ENCODE measurements at regions not wholly inside any gene's neighbourhood (a gene's known extent, or its start where the extent isn't known, plus 50 kb on each side); places are given as distances from the start of the nearest gene placed in this dataset.
"Not testable (repeated sequence)": the region's sequence is repeated elsewhere in the genome, so short reads cannot be mapped to it uniquely, and the experiment has no call there.

DNA sequence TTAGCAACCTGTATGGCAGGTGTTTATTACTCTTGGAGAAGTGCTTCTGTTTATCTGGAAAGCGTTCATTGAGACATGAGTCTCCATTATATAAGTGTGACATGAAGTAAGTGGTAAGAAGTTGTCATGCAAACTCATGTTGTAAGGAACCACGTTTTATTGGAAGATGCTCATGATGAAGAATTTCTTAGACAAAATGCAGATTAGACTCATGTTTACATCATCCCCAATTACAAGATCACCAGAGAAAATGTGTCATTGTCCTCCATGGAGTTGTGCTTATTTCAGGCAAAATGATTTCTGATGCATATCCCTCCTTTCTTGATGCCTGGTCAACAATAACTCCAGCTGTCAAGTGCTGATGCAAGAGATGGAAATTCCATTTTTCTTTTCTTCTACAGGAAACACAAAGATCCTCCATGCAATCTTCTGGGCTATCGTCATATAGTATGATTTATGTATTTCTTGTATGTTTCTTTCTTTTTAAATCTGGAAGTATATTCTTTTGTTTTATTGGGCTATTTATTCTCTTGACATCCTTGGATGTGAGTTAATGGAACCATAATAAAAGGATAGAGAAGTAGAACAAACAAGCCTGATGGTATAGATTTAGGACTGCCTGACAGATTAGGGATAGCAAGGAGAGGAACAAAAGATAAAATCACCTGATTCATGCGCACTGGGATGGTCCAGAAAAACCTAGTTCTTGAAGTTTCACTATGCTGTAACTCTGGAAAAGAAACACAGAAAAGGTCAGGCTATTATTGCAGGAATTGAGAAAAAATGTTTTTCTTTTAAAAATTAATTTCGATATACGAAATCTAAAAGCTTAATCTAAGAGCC lies 50.7 kb upstream of the DIAPH3 start:
- no peak for DNase-seq

DNA sequence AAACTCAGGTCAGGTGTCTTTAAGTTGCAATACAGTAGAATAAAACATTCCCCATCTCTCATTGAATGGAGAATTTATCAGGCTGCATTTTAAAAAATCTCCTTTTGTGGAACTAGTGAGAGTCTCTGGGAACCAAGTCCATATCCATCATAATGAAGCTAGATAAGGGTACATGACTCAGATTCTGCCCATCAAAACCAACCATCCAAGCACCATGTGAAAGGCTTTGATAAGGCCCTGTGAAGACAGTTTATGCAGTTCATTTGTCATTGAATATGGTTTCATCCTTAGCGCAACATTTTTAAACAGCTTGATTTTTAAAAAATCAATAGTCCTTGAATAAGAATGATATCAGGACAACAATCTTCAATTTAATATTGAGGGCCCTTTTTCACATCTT lies 56.3 kb upstream of the DIAPH3 start:
- DNase-seq, result no peak

DNA sequence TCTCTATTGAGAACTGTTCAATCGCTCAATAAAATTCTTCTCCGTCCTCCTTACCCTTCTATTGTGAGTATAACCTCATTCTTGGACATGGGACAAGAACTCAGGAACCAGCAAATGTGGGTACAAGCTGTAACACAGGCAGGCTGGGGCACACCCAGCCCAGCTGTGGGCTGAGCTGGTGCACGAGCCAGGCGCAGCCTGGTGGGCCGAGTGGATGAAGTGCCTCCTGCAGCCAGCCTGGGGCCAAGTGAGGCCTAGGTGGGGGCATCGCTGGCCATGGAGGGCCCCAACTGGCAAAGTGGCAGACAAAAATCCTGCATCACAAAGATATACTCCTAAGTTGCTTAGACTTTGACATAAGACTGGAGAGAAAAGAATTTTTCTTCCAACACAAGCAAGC lies 57.9 kb upstream of the DIAPH3 start:
- DNase-seq, result no peak

DNA sequence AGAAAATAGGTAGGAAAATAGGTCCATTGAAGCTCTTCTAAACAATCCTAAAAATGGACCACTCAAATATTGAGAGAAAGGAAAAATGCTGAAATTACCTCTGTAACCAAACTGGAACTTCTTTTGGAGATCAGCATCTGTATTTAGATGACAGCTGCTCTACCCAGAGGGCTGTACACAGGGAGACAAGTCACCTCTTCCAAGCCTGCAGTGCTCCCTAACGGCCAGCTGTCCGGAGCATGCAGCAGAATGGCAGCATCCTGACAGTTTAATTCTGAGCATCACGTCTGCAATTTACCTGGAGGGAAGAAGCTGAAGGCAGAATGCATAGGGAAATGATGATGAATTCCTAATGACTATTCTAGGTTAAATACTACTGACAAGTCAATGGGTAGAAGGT lies 62.8 kb upstream of the DIAPH3 start:
- no peak for DNase-seq

DNA sequence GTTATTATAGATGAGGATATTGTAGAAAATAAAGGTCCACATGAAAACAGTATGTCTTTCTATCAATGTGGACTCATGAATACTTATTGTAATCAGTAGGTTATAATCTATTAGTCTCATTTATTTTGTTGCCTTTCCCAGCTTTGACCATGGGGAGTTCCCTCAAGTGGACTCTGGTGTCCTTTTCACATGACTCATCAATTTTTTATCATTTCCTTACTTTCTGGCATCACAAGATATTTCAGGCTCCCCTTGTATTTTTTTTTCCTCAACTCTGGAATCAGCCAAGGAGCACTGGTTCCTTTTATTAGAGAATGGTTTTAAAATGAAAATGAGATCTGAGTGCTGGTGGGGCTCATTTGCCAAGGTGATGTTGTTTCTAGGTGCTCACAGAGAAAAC lies 63.4 kb upstream of the DIAPH3 start:
- DNase-seq, result no peak

DNA sequence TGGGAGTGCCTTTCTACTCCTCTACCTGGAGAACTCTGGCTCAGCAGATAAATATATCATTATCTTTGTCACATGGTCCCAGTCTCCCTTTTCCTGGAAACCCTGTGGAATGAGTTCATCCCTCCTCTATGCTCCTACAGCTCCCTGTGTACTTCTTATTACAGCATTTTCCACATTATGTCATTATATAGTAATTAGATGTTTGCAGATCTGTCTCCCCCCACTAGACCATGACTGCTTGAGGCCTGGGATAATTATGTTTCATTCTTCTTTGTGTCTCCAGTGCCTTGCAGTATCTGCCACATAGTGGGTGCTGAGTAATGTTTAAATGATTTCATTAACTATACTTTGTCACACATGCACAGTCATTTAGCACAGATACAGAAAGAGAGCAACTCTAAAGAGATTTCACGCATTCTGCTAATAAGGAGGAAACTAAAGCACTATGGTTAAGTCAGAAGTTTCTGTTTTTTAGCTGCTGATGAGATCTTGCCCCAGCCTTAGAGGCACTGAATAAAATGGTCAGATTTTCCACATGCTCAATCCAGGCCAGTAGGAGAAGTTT lies 66.1 kb upstream of the DIAPH3 start:
- DNase-seq, result no peak

DNA sequence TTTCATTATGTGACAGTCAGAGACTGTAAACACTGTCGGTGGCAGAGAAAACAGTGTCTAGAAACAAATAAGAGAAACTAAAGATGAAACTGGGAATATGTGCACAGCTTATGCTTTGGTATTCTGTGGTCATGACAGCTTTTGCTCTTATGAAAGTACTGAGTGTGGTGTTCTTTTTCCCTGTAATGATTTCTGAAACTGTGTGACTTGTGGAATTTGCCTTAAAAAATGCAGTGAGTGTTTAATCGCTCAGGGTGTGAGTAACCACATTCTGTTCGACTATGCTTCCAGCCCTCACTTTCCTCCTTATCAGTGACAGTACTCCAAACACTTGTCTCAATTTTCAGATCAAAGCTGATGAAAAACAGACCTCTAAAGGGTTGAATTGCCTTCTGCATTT lies 66.9 kb upstream of the DIAPH3 start:
- no peak for DNase-seq

DNA sequence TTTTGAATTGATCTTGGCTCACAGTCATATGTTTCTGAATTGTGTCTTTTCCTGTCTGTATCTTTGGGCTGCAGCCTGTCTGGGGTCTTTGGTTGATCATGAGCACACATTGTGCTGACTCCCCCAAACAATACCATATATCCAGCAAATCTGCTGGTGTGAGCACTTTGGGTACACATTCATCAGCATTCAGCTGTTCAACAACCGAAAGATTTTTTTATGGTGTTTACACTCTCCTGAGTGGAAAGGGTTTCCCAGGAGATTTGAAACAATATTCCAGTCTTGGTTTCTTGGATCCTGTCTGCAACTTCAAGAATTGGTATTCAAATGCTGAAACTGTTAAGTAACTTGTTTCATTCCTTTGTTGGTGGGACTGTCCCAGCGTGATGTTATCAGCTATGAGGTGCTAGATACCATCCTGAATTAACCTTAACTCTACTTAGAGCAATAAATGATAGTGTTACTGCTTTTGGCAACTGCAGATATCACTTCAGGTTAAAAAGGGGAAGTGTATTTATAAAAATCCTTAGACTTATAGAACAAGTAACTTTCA lies 78.4 kb upstream of the DIAPH3 start:
- DNase-seq, result no peak

DNA sequence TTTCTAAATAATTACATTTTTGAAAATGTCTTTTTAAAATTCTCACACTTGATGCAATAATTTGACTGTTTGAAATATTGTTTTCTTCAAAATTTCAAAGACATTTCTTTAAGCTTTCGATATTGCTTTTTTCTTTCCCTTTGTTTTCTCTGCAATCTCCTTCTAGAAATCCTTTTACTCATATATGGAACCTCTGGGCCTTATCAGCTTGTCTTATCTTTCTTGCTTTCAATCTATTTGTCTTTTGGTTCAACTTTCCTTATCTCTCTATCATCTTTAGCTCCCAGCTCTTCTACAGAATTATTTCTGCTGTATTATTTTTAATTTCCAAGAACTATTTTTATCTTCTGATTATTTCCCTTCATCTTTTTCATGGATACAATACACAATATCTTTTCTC lies 80.7 kb upstream of the DIAPH3 start:
- no peak for DNase-seq

DNA sequence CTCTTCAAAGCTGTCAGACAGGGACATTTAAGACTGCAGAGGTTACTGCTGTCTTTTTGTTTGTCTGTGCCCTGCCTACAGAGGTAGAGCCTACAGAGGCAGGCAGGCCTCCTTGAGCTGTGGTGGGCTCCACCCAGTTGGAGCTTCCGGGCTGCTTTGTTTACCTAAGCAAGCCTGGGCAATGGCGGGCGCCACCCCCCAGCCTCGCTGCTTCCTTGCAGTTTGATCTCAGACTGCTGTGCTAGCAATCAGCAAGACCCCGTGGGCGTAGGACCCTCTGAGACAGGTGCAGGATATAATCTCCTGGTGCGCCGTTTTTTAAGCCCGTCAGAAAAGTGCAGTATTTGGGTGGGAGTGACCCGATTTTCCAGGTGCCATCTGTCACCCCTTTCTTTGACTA lies 87.7 kb upstream of the DIAPH3 start:
- not testable (repeated sequence) for DNase-seq

DNA sequence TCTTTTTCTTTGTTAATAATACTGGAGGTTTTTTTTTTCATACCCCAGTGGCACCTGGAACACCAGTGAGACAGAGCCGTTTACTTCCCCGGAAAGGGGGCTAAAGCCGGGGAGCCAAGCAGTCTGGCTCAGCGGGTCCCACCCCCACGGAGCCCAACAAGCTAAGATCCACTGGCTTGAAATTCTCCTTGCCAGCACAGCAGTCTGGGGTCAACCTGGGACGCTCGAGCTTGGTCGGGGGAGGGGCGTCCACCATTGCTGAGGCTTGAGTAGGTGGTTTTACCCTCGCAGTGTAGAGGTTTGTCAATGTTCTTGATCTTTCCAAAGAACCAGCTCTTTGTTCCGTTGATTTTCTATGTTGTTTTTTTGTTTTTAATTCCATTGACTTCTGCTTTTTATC lies 94.6 kb upstream of the DIAPH3 start:
- no peak for DNase-seq

DNA sequence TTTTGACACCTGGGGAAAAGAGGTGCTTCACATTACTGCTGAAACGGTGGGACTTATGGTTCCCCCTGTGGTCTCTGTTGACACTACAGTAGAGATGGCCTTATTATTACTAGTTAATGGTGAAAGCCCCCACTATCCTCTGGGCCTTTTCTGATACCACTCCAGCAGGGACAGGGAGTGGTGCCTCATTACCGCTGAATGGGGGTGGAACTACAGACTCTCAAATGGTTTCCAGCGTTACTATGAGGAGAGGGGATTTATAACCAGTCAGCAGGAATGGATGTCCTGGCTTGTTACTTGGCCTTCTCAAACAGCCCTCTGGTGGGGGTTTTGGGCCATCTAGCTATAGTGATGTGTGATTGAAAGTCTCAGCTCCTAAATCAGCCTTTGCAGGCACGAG lies 96.7 kb upstream of the DIAPH3 start:
- no peak for DNase-seq

DNA sequence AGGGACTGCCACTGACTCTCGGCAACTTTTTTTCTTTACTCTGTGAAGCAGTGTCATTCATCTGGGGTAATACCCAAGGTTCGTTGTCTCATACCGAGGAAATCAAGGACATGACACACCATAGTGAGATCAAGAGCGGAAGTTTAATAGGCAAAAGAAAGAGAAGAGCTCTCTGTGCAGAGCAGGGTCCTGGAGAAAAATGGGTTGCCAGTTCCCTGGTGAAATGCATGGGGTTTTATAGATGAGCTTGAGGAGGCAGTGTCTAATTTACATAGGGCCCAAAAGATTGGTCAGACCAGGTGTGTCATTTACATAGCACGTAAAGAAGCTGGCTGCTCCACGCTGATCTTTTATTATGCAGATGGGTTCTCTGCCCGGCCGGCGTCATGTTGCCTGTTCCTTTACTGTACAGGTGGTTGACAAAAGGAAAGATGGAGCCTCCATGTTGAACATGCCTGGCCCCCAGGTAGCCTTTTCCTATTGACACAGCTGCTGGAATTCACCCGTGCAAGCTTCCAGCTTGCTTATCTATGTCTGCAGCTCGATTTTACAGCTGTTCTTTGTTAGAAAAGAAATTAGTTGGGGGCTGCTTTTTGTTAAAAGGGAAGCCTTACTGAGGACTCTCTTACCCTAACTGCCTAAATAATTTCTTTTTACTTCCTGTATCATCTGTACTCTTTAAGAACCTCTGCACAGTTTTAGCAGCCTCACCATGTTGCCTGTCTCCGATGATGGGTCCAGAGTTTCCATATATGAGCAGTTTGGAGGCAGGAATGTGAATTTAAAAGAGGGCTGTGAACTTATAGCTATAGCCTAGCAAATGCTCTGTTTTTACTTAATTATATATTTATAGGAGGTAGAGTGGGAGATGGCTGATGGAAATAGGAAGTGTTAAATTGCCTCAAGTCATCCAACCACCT lies 98.0 kb upstream of the DIAPH3 start:
- DNase-seq, result no peak

DNA sequence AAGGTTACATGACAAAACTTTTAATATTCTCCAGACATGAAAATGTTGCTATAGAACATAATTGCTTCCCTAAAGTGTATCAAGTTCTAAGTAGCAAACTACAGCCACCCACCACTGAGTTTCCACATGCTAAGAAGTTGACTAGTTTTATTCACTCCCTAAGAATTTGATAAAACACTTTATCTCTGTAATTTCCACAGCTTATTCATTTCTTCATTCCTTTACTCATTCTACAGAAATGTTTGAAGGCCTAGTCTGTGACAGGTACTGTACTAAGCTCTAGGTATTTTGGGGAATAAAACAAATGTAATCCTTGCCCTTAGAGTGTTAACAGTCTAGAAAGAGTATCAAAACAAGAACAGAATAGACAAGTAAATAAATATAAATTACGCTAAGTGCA lies 101.8 kb upstream of the DIAPH3 start:
- DNase-seq, result no peak

DNA sequence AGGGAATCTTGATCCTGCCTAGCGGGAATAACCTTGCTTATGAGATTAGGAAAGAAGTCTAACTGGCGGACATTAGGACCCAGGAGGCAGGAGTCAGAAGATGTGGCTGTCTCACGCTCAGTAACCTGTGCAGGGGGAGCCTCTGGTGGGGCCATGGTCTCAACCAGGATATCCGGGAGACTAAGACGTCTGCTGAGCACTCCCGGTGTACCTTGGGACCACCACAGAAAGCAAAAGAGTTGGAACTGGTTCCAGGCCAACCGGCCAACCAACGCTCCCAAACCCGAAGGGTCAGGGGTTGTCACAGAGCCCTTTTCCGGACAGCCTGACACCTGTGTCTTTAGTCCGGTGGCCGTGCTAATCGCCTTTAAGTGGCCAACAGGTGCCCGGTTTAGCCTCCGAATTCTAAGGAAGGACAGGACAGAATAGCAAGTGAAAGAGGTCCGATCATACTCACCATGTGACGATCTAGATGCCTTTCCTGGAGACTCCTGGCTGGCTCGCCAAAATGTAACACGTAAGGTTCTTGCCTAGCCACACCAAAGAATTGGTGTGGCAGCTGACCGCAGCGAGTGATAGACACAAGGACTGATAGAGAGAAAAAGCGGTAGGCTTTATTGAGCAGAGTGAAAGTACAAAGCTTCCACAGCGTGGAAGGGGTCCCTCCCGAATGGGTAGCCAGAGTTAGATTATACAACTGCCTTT lies 103.9 kb upstream of the DIAPH3 start:
- DNase-seq, result peak in 1 of 3 donors; percentile 6

DNA sequence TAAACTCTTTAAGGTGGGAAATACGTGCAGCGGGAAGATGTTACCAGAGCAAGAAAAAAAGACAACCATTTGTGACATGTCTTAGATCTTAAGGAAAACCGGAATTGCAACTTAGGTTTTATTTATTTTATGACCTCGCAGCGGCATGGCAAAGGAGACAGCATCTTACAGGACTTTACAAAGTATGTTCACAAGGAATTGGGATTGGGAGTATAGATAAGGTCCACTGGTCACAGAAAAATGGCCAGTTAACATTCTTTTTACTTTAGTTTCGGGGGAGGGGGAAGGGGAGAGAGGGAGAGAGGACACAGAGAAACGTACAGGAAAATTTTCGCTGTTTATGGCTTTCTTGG lies 104.5 kb upstream of the DIAPH3 start:
- no peak for DNase-seq

DNA sequence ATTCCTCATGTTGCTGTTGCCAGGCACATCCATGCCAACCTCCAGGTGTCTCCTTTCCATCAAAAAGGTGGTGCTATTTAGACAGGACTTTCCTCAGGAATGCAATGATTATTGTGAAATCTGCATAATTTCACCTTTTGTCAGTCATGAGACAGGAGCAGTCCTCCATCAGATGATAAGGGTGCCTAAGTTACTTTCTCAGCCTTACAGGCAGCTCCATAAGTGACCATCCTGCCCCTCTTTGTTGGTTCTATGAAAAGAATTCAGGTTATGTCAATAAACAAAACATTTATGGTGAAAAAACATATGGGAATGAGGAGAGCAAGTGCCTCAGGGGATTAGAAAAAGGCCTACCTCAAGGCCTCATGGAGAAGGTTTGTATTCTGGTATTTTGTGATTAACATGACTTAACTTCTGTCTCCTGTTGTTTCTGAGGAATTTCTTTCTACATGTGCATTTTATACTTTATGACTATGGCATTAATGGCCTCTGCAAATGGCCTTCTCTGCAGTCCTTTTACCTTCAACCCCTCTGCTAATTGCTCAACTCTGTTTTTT lies 110.3 kb upstream of the DIAPH3 start:
- no peak for DNase-seq

DNA sequence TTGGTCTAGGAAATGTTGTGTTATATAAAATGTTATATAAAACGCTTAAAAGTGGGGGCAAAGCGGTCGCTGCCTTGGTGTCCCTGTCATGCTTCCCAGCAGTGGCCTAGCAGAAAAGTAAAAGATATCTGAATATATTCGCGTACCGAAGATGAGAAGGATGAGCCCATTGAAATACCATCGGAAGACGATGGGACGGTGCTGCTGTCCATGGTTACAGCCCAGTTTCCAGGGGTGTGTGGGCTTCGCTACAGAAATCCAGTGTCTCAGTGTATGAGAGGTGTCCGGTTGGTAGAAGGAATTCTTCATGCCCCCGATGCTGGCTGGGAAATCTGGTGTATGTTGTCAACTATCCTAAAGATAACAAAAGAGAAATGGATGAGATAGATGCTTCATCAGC lies 110.9 kb upstream of the DIAPH3 start:
- DNase-seq, result no peak

DNA sequence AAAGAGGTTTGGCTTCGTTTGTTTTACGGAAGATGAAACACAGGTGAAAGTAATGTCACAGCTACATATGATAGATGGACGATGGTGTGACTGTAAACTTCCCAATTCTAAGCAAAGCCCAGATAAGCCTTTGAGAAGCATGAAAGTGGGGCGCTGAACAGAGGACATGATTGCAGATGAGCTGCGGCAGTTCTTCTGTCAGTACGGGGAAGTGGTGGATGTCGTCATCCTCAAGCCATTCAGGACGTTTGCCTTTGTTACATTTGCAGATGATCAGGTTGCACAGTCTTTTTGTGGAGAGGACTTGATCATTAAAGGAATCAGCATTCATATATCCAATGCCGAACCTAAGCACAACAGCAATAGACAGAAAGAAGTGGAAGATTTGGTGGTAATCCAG lies 111.5 kb upstream of the DIAPH3 start:
- peak in 1 of 3 donors; percentile 5 for DNase-seq

DNA sequence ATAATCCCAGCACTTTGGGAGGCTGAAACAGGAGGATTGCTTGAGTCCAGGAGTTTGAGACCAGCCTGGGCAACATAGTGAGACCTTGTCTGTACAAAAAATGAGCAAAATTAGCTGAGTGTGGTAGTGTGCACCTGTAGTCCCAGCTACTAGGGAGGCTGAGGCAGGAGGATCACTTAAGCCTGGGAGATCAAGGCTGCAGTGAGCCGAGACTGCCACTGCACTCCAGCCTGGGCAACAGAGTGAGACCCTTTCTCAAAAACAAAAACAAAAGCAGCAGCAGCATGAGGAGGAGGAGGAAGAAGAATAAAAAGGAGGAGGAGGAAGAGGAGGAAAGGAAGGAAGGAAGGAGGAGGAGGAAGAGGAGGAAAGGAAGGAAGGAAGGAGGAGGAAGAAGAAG lies 116.5 kb upstream of the TDRD3 start:
- DNase-seq, result not testable (repeated sequence)

DNA sequence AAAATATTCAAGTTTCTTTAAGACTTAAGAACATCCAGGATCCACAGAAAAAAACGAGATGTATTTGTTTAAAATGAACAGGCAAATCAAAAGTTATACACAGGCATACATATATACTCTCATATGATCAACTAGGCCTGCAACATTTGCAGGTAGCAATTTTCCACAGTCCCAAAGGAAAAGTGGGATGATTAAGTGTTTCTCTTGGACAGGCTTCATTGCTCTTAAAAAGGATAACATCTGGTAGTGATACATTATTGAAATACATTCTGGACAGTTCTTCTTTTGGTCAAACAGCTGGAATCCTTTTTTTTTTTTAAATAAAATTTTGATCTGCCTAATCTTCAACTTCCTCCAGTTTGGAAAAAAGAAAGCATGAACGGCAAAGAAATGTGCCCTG lies 114.8 kb upstream of the TDRD3 start:
- DNase-seq, result no peak

DNA sequence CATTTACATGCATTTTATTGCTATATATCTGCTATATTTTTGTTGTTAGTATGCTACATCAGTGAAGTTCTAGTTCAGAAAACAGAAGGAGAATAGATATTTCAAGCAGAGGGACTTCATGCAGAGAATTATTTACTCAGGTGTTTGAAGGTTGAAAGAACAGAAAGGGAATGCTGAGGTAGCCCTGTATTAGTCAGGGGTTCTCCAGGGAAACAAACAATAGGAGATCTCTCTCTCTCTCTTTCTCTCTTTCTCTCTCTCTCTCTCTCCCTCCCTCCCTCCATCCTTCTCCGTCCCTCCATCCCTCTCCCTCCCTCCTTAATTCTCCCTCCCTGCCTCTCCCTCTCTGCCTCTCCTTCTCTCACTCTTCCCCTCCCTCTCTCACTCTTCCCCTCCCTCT lies 114.3 kb upstream of the TDRD3 start:
- no peak for DNase-seq

DNA sequence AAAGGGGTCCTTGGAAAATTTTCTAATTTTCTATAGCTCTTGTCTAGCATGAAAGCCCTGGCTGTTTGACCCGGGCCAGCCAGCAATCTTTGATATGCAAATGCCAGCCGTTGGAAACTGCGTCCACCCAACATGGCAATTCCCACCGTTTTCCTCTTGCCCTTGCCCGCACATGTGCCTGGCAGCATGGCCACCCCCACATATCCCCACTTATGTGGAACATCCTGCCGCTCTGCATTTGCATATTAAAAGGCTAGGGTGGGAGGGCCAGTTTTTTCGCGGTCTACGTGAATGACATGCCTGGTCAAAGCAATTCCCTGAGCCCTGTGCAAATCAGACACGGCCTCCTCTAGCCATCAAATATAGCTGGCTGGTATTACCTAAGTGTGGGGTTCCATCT lies 110.3 kb upstream of the TDRD3 start:
- no peak for DNase-seq

Data from suppressor macrophage treated with lipopolysaccharide for 1 hour (primary cell).